Stomach (tissue), 4 donors: ENCODE measurements at regions not wholly inside any gene's neighbourhood (a gene's known extent, or its start where the extent isn't known, plus 50 kb on each side); places are given as distances from the start of the nearest gene placed in this dataset.

Experiments
- EP300 ChIP-seq: sonication (generic); formaldehyde crosslinking; IDR thresholded peaks from one replicate; pipeline ENCODE4 v1.6.1; 2017; ENCODE audit warnings: antibody characterized with exemption
- POLR2A ChIP-seq, 4 donors: fragments of 450-650 bp; IDR thresholded peaks; one replicate each; pipeline ENCODE4 v1.6.1; 2016; ENCODE audit warnings: antibody characterized with exemption in 4 of 4, control low read depth in 2 of 4, mild to moderate bottlenecking in 1 of 4, moderate library complexity in 1 of 4
- TF ChIP-seq, protein P1 (sequence below), 7 experiments: fragments of 450-650 bp in 4 of 7; fragments of 200-600 bp in 3 of 7; sonication (generic) in 3 of 7; IDR thresholded peaks; one replicate each; pipeline ENCODE4 v1.5.1; 2016 to 2019; ENCODE audit warnings: antibody characterized with exemption in 7 of 7, control low read depth in 2 of 7, mild to moderate bottlenecking in 1 of 7

- TF ChIP-seq, protein P1, sequence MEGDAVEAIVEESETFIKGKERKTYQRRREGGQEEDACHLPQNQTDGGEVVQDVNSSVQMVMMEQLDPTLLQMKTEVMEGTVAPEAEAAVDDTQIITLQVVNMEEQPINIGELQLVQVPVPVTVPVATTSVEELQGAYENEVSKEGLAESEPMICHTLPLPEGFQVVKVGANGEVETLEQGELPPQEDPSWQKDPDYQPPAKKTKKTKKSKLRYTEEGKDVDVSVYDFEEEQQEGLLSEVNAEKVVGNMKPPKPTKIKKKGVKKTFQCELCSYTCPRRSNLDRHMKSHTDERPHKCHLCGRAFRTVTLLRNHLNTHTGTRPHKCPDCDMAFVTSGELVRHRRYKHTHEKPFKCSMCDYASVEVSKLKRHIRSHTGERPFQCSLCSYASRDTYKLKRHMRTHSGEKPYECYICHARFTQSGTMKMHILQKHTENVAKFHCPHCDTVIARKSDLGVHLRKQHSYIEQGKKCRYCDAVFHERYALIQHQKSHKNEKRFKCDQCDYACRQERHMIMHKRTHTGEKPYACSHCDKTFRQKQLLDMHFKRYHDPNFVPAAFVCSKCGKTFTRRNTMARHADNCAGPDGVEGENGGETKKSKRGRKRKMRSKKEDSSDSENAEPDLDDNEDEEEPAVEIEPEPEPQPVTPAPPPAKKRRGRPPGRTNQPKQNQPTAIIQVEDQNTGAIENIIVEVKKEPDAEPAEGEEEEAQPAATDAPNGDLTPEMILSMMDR (IDR thresholded peaks at IDR 0.05): no peak
- TF ChIP-seq EP300 (no peak), POLR2A (IDR thresholded peaks at IDR 0.05) (no peak)
Measured at GRCh38 chr4:12145768-12146167, 717.1 kb upstream of the HS3ST1 start.
